HCT116 (cell line): ENCODE measurements at regions not wholly inside any gene's neighbourhood (a gene's known extent, or its start where the extent isn't known, plus 50 kb on each side); places are given as distances from the start of the nearest gene placed in this dataset.
A peak's percentile ranks its signal among the peaks of the same experiment; 100 is the strongest.
"Not testable (repeated sequence)": the region's sequence is repeated elsewhere in the genome, so short reads cannot be mapped to it uniquely, and the experiment has no call there.

Source experiments
- ATAC-seq: fragments of 200-7000 bp; cut with Tn5 transposase; 2 replicates; pipeline ENCODE4 v1.9.1; 2020; ENCODE audit warnings: mild to moderate bottlenecking, moderate library complexity
- BruUV-seq: library from RNA; stranded (reverse); fragments of 400-500 nt; replicated peaks from 2 replicates; lab custom pipeline; 2021; lab: Mats Ljungman, UMichigan
- CTCF ChIA-PET: fragments of 300-600 bp; sonication (Branson Sonifier 250); formaldehyde crosslinking; loops from one replicate; lab custom pipeline; 2021; ENCODE audit warnings: antibody characterized with exemption; lab: Charles Lee
- POLR2A ChIA-PET: fragments of 300-600, 350-600 bp; sonication (Branson Sonifier 250); formaldehyde crosslinking; loops from one replicate; lab custom pipeline; 2021; ENCODE audit warnings: antibody characterized with exemption; lab: Charles Lee
- RAD21 ChIA-PET, 2 experiments: fragments of 300-600 bp; sonication (Branson Sonifier 250); formaldehyde crosslinking; loops; one replicate each; lab custom pipeline; 2023; ENCODE audit warnings: low total read pairs in 2 of 2; ENCODE audit not compliant: uncharacterized antibody in 2 of 2, unreplicated experiment in 2 of 2, low non-redundant PET in 1 of 2; lab: Charles Lee
- DNase-seq: peaks from one replicate; pipeline ENCODE4 v3.0.0-alpha.2; 2010; ENCODE audit warnings: low read depth, low spot score
- H2AFZ ChIP-seq: fragments of 200-600 bp; shearing (Covaris generic), sonication (generic); 2 replicates; pipeline ENCODE4 v1.6.1; 2017; ENCODE audit warnings: low read depth, mixed run types, mixed read lengths, antibody characterized with exemption, low read length; ENCODE audit not compliant: poor library complexity, severe bottlenecking
- H3K27ac ChIP-seq: 2 replicates; pipeline ENCODE4 v1.5.1; 2012; ENCODE audit warnings: low read depth, low read length
- H3K27me3 ChIP-seq: fragments of 200-600 bp; sonication (generic); 2 replicates; pipeline ENCODE4 v1.6.1; 2016; ENCODE audit warnings: mixed run types, low read length, mixed read lengths; ENCODE audit not compliant: insufficient read depth
- H3K36me3 ChIP-seq, 2 experiments: fragments of 200-500 bp in 1 of 2; fragments of 200-600 bp in 1 of 2; sonication (Bioruptor generic) in 1 of 2; sonication (generic) in 1 of 2; 2 replicates each; pipeline versions ENCODE4 v1.5.1 to v1.6.1; 2014 to 2016; ENCODE audit warnings: low read length in 2 of 2, inconsistent platforms in 1 of 2, mixed read lengths in 1 of 2, mixed run types in 1 of 2; ENCODE audit not compliant: insufficient read depth in 2 of 2, control insufficient read depth in 1 of 2
- H3K4me1 ChIP-seq, 2 experiments: fragments of 200-600 bp in 1 of 2; sonication (generic) in 1 of 2; 2 replicates each; pipeline versions ENCODE4 v1.5.1 to v1.6.1; 2012 to 2017; ENCODE audit warnings: low read length in 2 of 2, inconsistent platforms in 1 of 2, mild to moderate bottlenecking in 1 of 2, mixed read lengths in 1 of 2, mixed run types in 1 of 2, moderate library complexity in 1 of 2; ENCODE audit not compliant: insufficient read depth in 2 of 2, control insufficient read depth in 1 of 2
- H3K4me2 ChIP-seq: fragments of 200-600 bp; sonication (generic); 2 replicates; pipeline ENCODE4 v1.6.1; 2017; ENCODE audit warnings: mixed run types, low read length, mixed read lengths
- H3K4me3 ChIP-seq, 2 experiments: fragments of 200-600 bp in 1 of 2; sonication (generic) in 1 of 2; replicated peaks in 1 of 2; 2 replicates each; pipeline ENCODE4 v1.5.1; 2011 to 2016; ENCODE audit warnings: low read length in 2 of 2, control low read depth in 1 of 2, low read depth in 1 of 2, mild to moderate bottlenecking in 1 of 2, mixed read lengths in 1 of 2, mixed run types in 1 of 2
- H3K79me2 ChIP-seq: fragments of 200-600 bp; sonication (generic); 2 replicates; pipeline ENCODE4 v1.6.1; 2017; ENCODE audit warnings: mild to moderate bottlenecking, mixed run types, low read length, moderate library complexity, mixed read lengths; ENCODE audit not compliant: insufficient read depth
- H3K9ac ChIP-seq: fragments of 200-600 bp; sonication (generic); 2 replicates; pipeline ENCODE4 v1.6.1; 2016; ENCODE audit warnings: low read length, mixed read lengths
- H3K9me2 ChIP-seq: fragments of 200-600 bp; sonication (generic), shearing (Covaris generic); 2 replicates; pipeline ENCODE4 v1.6.1; 2017; ENCODE audit warnings: mixed run types, mild to moderate bottlenecking, moderate library complexity; ENCODE audit not compliant: insufficient read depth
- H3K9me3 ChIP-seq, 2 experiments: fragments of 200-500 bp in 1 of 2; fragments of 200-600 bp in 1 of 2; sonication (Bioruptor generic) in 1 of 2; sonication (generic) in 1 of 2; 2 replicates each; pipeline ENCODE4 v1.6.1; 2014 to 2017; ENCODE audit warnings: low read length in 2 of 2, mixed read lengths in 2 of 2, inconsistent platforms in 1 of 2, low read depth in 1 of 2, mild to moderate bottlenecking in 1 of 2, mixed run types in 1 of 2, moderate library complexity in 1 of 2; ENCODE audit not compliant: control insufficient read depth in 1 of 2, insufficient read depth in 1 of 2
- H4K20me1 ChIP-seq: fragments of 200-600 bp; sonication (generic), shearing (Covaris generic); 2 replicates; pipeline ENCODE4 v1.6.1; 2017; ENCODE audit warnings: mixed run types, mild to moderate bottlenecking, moderate library complexity; ENCODE audit not compliant: insufficient read depth
- CBX3 ChIP-seq: IDR thresholded peaks from 2 replicates; pipeline ENCODE4 v1.6.1; 2012; ENCODE audit warnings: low read depth
- ELF1 ChIP-seq: IDR thresholded peaks from 2 replicates; pipeline ENCODE4 v1.6.1; 2012; ENCODE audit warnings: low read depth, borderline replicate concordance
- FOSL1 ChIP-seq: IDR thresholded peaks from 2 replicates; pipeline ENCODE4 v1.6.1; 2012; ENCODE audit warnings: low read depth
- JUND ChIP-seq: IDR thresholded peaks from 2 replicates; pipeline ENCODE4 v1.6.1; 2012
- MAX ChIP-seq: IDR thresholded peaks from 2 replicates; pipeline ENCODE4 v1.6.1; 2012
- POLR2A ChIP-seq: IDR thresholded peaks from 2 replicates; pipeline ENCODE4 v1.7.0; 2011; ENCODE audit warnings: borderline replicate concordance; ENCODE audit not compliant: insufficient read depth, insufficient read length; ENCODE audit errors: extremely low read depth
- SP1 ChIP-seq: IDR thresholded peaks from 2 replicates; pipeline ENCODE4 v1.6.1; 2012; ENCODE audit warnings: low read depth
- TCF7L2 ChIP-seq: IDR thresholded peaks from 2 replicates; pipeline ENCODE4 v1.7.0; 2011; ENCODE audit warnings: borderline replicate concordance, inconsistent platforms; ENCODE audit not compliant: insufficient read depth, insufficient read length; ENCODE audit errors: extremely low read depth
- intact Hi-C: fragments of 100-400 bp; cut with micrococcal nuclease; formaldehyde crosslinking; loops from 2 replicates; pipeline ENCODE4 v1.10.0; 2022

DNA sequence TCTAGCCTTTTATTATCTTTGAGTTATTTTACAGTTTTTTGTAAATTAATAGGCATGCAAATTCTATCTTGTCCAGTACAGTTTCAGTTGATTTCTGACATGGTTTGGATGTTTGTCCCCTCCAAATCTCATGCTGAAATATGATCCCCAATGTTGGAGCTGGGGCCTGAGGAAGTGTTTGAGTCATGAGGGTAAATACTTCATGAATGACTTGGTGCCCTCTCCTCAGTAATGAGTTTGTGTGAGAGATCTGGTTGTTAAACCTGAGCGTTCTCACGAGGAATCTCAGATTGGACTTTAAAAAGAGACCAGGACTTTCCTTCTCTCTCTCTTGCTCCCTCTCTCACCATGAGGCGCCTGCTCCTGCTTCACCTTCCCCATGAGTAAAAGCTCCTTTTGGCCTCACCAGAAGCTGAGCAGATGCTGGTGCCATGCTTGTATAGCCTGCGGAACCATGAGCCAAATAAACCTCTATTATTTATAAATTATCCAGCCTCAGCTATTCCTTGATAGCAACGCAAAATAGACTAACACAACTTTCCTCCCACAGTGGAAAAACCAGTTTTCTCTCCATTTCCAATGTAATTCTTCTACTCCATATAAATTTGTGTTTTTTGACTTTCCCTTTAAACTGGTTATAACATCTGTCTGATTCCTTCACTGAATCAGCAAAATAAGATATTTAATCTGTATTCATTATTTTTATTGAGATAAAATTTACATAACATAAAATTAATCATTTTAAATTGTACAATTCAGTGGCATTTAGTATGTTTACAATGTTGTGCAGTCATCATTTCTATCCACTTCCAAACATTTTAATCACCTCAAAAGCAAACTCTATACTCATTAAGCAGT lies 78.7 kb upstream of the PRSS16 start:
- no peak for DNase-seq
- POLR2A ChIA-PET, result interaction anchor here (1.0 kb wide), 1 partner anchor 9 kb away, joined by 3 read pairs; no protein-coding TSS in a partner anchor
- H3K79me2 ChIP-seq, result no peaks in the 10 kb centered on the region
- no peak overlapping the region; the same call in 1 of the 2 replicates for H3K9ac ChIP-seq
- TF ChIP-seq SP1 (peak; percentile 30; the same call in 1 of the 2 replicates), TCF7L2 (no peak), MAX (no peak), POLR2A (no peak), CBX3 (peak; percentile 78; the same call in 1 of the 2 replicates), JUND (peak; percentile 45; the same call in 1 of the 2 replicates), FOSL1 (peak; percentile 62; the same call in 1 of the 2 replicates), ELF1 (no peak)
- peak overlapping the region; percentile 37 for H2AFZ ChIP-seq
- H3K4me1 ChIP-seq, result peaks cover 2 to 20% of the 10 kb centered on the region in 2 experiments; a peak in 3 of 4 replicates
- no peaks in the 10 kb centered on the region for H4K20me1 ChIP-seq
- CTCF ChIA-PET, result no interaction called here
- H3K4me3 ChIP-seq, result no peak overlapping the region
- H3K9me2 ChIP-seq, result no peaks in the 10 kb centered on the region
- H3K9me3 ChIP-seq, result peaks cover 5 to 15% of the 10 kb centered on the region in 2 experiments; a peak in 2 of 4 replicates
- no peak overlapping the region for H3K27ac ChIP-seq
- no peaks in the 10 kb centered on the region for H3K27me3 ChIP-seq
- BruUV-seq, result no TSS peak
- RAD21 ChIA-PET, result no interaction called here
- peak; percentile 59; the same call in 1 of the 2 replicates for ATAC-seq
- intact Hi-C loops, result no loop called here
- no peaks in the 10 kb centered on the region for H3K36me3 ChIP-seq
- peak overlapping the region; percentile 42 for H3K4me2 ChIP-seq

DNA sequence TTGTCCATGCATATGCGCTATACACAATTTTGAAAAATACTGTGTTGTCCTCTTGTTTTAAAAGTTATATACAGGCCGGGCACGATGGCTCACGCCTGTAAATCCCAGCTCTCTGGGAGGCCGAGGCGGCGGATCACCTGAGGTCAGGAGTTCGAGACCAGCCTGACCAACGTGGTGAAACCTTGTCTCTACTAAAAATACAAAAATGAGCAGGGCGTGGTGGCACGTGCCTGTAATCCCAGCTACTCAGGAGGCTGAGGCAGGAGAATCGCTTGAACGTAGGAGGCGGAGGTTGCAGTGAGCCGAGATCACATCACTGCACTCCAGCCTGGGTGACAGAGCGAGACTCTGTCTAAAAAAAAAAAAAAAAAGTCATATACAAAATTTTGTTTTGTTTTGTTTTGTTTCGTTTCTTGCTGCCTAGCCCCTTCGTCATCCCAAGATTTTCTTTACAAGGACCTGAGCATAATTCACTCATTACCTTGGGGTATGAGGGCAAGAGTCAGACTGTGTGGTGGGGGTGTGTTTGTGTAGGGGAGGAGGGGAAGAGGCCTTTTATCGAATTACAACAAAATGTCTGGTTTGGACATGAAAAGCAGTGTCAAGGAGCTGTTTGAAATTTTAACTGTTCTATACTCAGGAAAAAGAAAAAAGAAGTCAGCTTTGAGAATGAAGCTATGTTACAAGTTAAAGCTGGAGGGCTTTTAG lies 74.8 kb upstream of the PRSS16 start:
- RAD21 ChIA-PET, H3K36me3 ChIP-seq, DNase-seq, H3K27ac ChIP-seq, H3K9me2 ChIP-seq, H3K4me2 ChIP-seq, BruUV-seq, CTCF ChIA-PET, H3K79me2 ChIP-seq, H4K20me1 ChIP-seq, H3K4me3 ChIP-seq, H3K27me3 ChIP-seq, H3K9ac ChIP-seq, ATAC-seq: not testable (repeated sequence)
- H2AFZ ChIP-seq, result peak overlapping the region; percentile 41
- H3K4me1 ChIP-seq, result peaks cover 6 to 30% of the 10 kb centered on the region in 2 experiments; a peak in 3 of 4 replicates
- intact Hi-C loops, result loop anchor here (10.0 kb wide), 1 partner anchor 122 kb away; no protein-coding TSS in a partner anchor
- POLR2A ChIA-PET, result interaction anchor here (0.7 kb wide), 1 partner anchor 492 kb away, joined by 3 read pairs; no protein-coding TSS in a partner anchor
- H3K9me3 ChIP-seq, result peaks cover 5 to 15% of the 10 kb centered on the region in 2 experiments; a peak in 2 of 4 replicates

GRCh38 chr6:27173232-27173601 lies 74.3 kb upstream of the PRSS16 start:
- ATAC-seq, H3K4me3 ChIP-seq, H3K36me3 ChIP-seq, RAD21 ChIA-PET, BruUV-seq, H3K9me2 ChIP-seq, DNase-seq, H4K20me1 ChIP-seq, H3K27ac ChIP-seq, H3K9ac ChIP-seq, H3K79me2 ChIP-seq, H3K4me2 ChIP-seq, H3K27me3 ChIP-seq, CTCF ChIA-PET: not testable (repeated sequence)
- intact Hi-C loops, result loop anchor here (10.0 kb wide), 1 partner anchor 122 kb away; no protein-coding TSS in a partner anchor
- Histone ChIP-seq H3K4me1 (peaks cover 6 to 30% of the 10 kb centered on the region in 2 experiments; a peak in 3 of 4 replicates), H2AFZ (peak overlapping the region; percentile 41), H3K9me3 (peaks cover 5 to 15% of the 10 kb centered on the region in 2 experiments; a peak in 2 of 4 replicates)
- POLR2A ChIA-PET, result interaction anchor here (0.7 kb wide), 1 partner anchor 491 kb away, joined by 3 read pairs; no protein-coding TSS in a partner anchor
